ENCODE measurements at regions not wholly inside any gene's neighbourhood (a gene's known extent, or its start where the extent isn't known, plus 50 kb on each side); places are given as distances from the start of the nearest gene placed in this dataset.

DNA sequence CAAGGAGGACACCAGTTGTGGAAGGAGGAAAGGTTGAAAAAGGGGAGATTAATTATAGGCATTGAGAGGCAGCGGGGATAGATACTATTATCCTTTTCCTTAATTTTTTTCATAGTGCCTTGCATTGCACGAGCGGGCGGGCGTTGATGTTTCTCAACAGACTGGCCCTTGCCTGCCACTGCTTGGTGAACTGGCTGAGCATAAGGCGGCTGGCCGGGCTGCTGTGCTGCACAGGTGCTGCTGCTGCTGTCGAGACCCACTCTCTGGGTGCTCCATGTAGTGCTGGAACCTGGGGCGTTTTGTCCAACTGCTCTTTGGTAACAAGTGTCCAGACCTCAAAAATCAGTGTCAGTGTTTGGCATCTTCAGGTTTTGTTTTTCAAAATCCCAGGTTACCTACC lies 83.3 kb upstream of the PAQR3 start:
- H2BK15ac ChIP-seq (ENCODE audit: low read depth, low read length): no peak overlapping the region

More for the DNA sequence above, 83.3 kb upstream of the PAQR3 start:
- no peaks in the 10 kb centered on the region for H4K20me1 ChIP-seq (ENCODE audit: control insufficient read depth, insufficient read depth, insufficient read length)
- H4K8ac ChIP-seq (replicated peaks; ENCODE audit: insufficient read length, low read depth, low read length): no peak overlapping the region
- H3K4me1 ChIP-seq (ENCODE audit: insufficient read depth, low read length): no peaks in the 10 kb centered on the region
- no peak overlapping the region for H2BK20ac ChIP-seq (ENCODE audit: low read depth, low read length, poor library complexity, severe bottlenecking)
- H3K4ac ChIP-seq (ENCODE audit: low read depth, low read length): no peak overlapping the region
- H3K9me3 Mint-ChIP-seq: peaks cover 0 to 2% of the 10 kb centered on the region in 2 experiments; a peak in 2 of 5 replicates
- no peak overlapping the region for H3K4me3 Mint-ChIP-seq
- H4K5ac ChIP-seq (ENCODE audit: insufficient read length, low read depth, low read length): no peak overlapping the region
- H3K18ac ChIP-seq (ENCODE audit: insufficient read length, low read depth, low read length): no peak overlapping the region
- TF ChIP-seq, protein P1, sequence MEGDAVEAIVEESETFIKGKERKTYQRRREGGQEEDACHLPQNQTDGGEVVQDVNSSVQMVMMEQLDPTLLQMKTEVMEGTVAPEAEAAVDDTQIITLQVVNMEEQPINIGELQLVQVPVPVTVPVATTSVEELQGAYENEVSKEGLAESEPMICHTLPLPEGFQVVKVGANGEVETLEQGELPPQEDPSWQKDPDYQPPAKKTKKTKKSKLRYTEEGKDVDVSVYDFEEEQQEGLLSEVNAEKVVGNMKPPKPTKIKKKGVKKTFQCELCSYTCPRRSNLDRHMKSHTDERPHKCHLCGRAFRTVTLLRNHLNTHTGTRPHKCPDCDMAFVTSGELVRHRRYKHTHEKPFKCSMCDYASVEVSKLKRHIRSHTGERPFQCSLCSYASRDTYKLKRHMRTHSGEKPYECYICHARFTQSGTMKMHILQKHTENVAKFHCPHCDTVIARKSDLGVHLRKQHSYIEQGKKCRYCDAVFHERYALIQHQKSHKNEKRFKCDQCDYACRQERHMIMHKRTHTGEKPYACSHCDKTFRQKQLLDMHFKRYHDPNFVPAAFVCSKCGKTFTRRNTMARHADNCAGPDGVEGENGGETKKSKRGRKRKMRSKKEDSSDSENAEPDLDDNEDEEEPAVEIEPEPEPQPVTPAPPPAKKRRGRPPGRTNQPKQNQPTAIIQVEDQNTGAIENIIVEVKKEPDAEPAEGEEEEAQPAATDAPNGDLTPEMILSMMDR (conservative IDR thresholded peaks at IDR 0.05): no peak
- no peak overlapping the region for H3K56ac ChIP-seq (ENCODE audit: insufficient read length, low read depth, low read length)
- H3K23me2 ChIP-seq (ENCODE audit: insufficient read length, low read depth, low read length, poor library complexity, severe bottlenecking): no peaks in the 10 kb centered on the region
- H3K9ac ChIP-seq (ENCODE audit: extremely low read depth, insufficient read length, low read length): no peak overlapping the region
- H2BK5ac ChIP-seq (ENCODE audit: insufficient read length, low read length): no peak overlapping the region
- H3K27ac ChIP-seq (ENCODE audit: insufficient read length, low read depth, low read length): no peak overlapping the region
- no peak overlapping the region for H3K23ac ChIP-seq (ENCODE audit: insufficient read length, low read depth, low read length)
- no peak overlapping the region for H2BK120ac ChIP-seq (ENCODE audit: low read depth, low read length, poor library complexity, severe bottlenecking)
- no peak overlapping the region for H3K27ac Mint-ChIP-seq
- H3K79me2 ChIP-seq (ENCODE audit: insufficient read depth, low read length): no peaks in the 10 kb centered on the region
- H3T11ph ChIP-seq (ENCODE audit: low read length): no peak overlapping the region
- no peaks in the 10 kb centered on the region; the same call in 1 of the 2 replicates for H3K27me3 Mint-ChIP-seq (ENCODE audit: low read depth)
- no peaks in the 10 kb centered on the region for H3K79me1 ChIP-seq (ENCODE audit: insufficient read depth, low read depth, low read length, poor library complexity, severe bottlenecking)
- no peak overlapping the region for H3K4me2 ChIP-seq (ENCODE audit: insufficient read depth, insufficient read length, low read length)
- H2AFZ ChIP-seq (ENCODE audit: low read length): no peak overlapping the region
- no peak for DNase-seq
- H3K36me3 Mint-ChIP-seq (ENCODE audit: insufficient read depth in 1 of 3, low read depth in 3 of 3): peaks cover 0 to 1% (median 0%) of the 10 kb centered on the region in 3 experiments; a peak in 1 of 7 replicates
- H3K27me3 ChIP-seq (ENCODE audit: insufficient read depth, low read length): no peaks in the 10 kb centered on the region
- H3K4me1 Mint-ChIP-seq: no peaks in the 10 kb centered on the region
- no peak overlapping the region for H2BK12ac ChIP-seq (ENCODE audit: insufficient read length, low read depth, low read length)
- H4K91ac ChIP-seq (ENCODE audit: insufficient read length, low read depth, low read length): no peak overlapping the region
- H3K14ac ChIP-seq (ENCODE audit: insufficient read depth, low read length): no peak overlapping the region
- no peak overlapping the region for H2AK5ac ChIP-seq (ENCODE audit: insufficient read length, low read length)
- no CpG with 5 or more reads among the region's 9 CpGs for WGBS (ENCODE audit: extremely low coverage, insufficient read length, low lambda C conversion rate)
- H3K9me3 ChIP-seq (ENCODE audit: control insufficient read depth, low read depth, low read length): no peaks in the 10 kb centered on the region

Measured in H9 (cell line).